SH-SY5Y (cell line): ENCODE measurements at regions not wholly inside any gene's neighbourhood (a gene's known extent, or its start where the extent isn't known, plus 50 kb on each side); places are given as distances from the start of the nearest gene placed in this dataset.

Experiments
- GATA2 ChIP-seq: IDR thresholded peaks from 2 replicates; pipeline ENCODE4 v1.6.1; 2011; ENCODE audit warnings: mild to moderate bottlenecking, low read depth, low read length
- GATA3 ChIP-seq: IDR thresholded peaks from 2 replicates; pipeline ENCODE4 v1.6.1; 2011; ENCODE audit warnings: low read depth, mild to moderate bottlenecking, low read length, moderate library complexity

- TF ChIP-seq GATA2 (no peak), GATA3 (no peak)
These were observed 166.1 kb upstream of the NTM start for GRCh38 chr11:131204282-131204681.
